H1 (cell line): ENCODE measurements at regions not wholly inside any gene's neighbourhood (a gene's known extent, or its start where the extent isn't known, plus 50 kb on each side); places are given as distances from the start of the nearest gene placed in this dataset.

ENCODE experiments used
- CEBPB ChIP-seq: IDR thresholded peaks from 2 replicates; pipeline ENCODE4 v1.6.1; 2012; ENCODE audit warnings: low read depth, low read length
- CREB1 ChIP-seq: IDR thresholded peaks from 2 replicates; pipeline ENCODE4 v1.6.1; 2012; ENCODE audit warnings: inconsistent platforms
- FOSL1 ChIP-seq: IDR thresholded peaks from 2 replicates; pipeline ENCODE4 v1.6.1; 2011; ENCODE audit warnings: mild to moderate bottlenecking, low read depth, low read length, moderate library complexity; ENCODE audit not compliant: insufficient read depth
- GABPA ChIP-seq: IDR thresholded peaks from 2 replicates; pipeline ENCODE4 v1.6.1; 2011; ENCODE audit warnings: mild to moderate bottlenecking, low read length, moderate library complexity, borderline replicate concordance; ENCODE audit not compliant: insufficient read depth
- MAFK ChIP-seq: IDR thresholded peaks from 2 replicates; pipeline ENCODE4 v1.6.1; 2012; ENCODE audit warnings: low read depth, mild to moderate bottlenecking, improper control_type of control experiment, low read length
- POLR2AphosphoS5 ChIP-seq: IDR thresholded peaks from 2 replicates; pipeline ENCODE4 v1.6.1; 2011; ENCODE audit warnings: low read depth, low read length
- SIN3A ChIP-seq, 2 experiments: IDR thresholded peaks in 1 of 2; conservative IDR thresholded peaks in 1 of 2; 2 replicates each; pipeline ENCODE4 v1.6.1; 2011 to 2012; ENCODE audit warnings: low read length in 2 of 2, improper control_type of control experiment in 1 of 2, low read depth in 1 of 2, mild to moderate bottlenecking in 1 of 2
- TAF1 ChIP-seq: IDR thresholded peaks from 2 replicates; pipeline ENCODE4 v1.6.1; 2011; ENCODE audit warnings: mild to moderate bottlenecking, low read depth, low read length
- TF ChIP-seq, protein P1 (sequence below), 3 experiments: IDR thresholded peaks; 1 replicate in 2 of 3; 2 replicates in 1 of 3; pipeline versions ENCODE4 v1.5.1 to v1.6.1; 2011; ENCODE audit warnings: low read length in 3 of 3, mild to moderate bottlenecking in 3 of 3, inconsistent platforms in 2 of 3, low read depth in 1 of 3, moderate library complexity in 1 of 3; ENCODE audit not compliant: insufficient read depth in 1 of 3; ENCODE audit errors: control extremely low read depth in 1 of 3

DNA sequence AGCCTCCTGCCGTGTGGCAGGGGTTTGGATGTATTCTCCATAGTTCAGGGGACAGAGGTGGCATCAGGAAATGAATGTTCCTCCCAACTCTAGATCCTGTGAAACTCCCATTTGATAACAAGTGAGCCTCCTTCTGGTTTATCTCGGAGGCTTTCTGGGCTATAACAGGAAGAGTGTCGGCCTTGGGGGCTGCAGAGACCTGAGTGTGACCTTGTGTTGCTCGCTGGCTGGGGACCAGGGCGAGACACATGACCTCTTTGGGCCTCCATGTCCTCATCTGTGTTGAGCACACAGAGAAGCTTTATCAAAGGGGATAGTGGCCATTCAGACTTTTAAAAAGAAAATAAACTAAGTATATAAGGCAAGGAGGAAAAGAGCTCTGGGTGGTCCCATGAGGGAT, 78.0 kb upstream of the SMNDC1 start:
- TF ChIP-seq, protein P1, sequence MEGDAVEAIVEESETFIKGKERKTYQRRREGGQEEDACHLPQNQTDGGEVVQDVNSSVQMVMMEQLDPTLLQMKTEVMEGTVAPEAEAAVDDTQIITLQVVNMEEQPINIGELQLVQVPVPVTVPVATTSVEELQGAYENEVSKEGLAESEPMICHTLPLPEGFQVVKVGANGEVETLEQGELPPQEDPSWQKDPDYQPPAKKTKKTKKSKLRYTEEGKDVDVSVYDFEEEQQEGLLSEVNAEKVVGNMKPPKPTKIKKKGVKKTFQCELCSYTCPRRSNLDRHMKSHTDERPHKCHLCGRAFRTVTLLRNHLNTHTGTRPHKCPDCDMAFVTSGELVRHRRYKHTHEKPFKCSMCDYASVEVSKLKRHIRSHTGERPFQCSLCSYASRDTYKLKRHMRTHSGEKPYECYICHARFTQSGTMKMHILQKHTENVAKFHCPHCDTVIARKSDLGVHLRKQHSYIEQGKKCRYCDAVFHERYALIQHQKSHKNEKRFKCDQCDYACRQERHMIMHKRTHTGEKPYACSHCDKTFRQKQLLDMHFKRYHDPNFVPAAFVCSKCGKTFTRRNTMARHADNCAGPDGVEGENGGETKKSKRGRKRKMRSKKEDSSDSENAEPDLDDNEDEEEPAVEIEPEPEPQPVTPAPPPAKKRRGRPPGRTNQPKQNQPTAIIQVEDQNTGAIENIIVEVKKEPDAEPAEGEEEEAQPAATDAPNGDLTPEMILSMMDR (IDR thresholded peaks at IDR 0.05; ENCODE audit: control extremely low read depth in 1 of 3, insufficient read depth in 1 of 3, low read depth in 1 of 3, low read length in 3 of 3) = no peak
- TF ChIP-seq GABPA (no peak), TAF1 (no peak), SIN3A (conservative IDR thresholded peaks at IDR 0.05 in 1 of 2, IDR thresholded peaks at IDR 0.05 in 1 of 2; ENCODE audit: low read depth in 1 of 2, low read length in 2 of 2) (no peak), CREB1 (no peak), FOSL1 (no peak), POLR2AphosphoS5 (no peak), CEBPB (no peak), MAFK (no peak)
